Colonic mucosa (tissue), 4 donors: ENCODE measurements at regions not wholly inside any gene's neighbourhood (a gene's known extent, or its start where the extent isn't known, plus 50 kb on each side); places are given as distances from the start of the nearest gene placed in this dataset.

Experiments used
- DNase-seq: peaks from one replicate; pipeline ENCODE4 v3.0.0-alpha.2; 2020
- H3K27ac ChIP-seq: fragments of 200-600 bp; one replicate; pipeline ENCODE4 v1.8.0; 2021
- H3K27me3 ChIP-seq: fragments of 200-600 bp; one replicate; pipeline ENCODE4 v1.8.0; 2021
- H3K36me3 ChIP-seq: fragments of 200-600 bp; one replicate; pipeline ENCODE4 v1.8.0; 2021
- H3K4me1 ChIP-seq: fragments of 200-600 bp; one replicate; pipeline ENCODE4 v1.8.0; 2021; ENCODE audit warnings: mild to moderate bottlenecking
- H3K4me3 ChIP-seq: fragments of 200-600 bp; one replicate; pipeline ENCODE4 v1.8.0; 2021
- H3K9ac ChIP-seq, 2 donors: one replicate each; pipeline ENCODE4 v1.7.0; 2013; ENCODE audit warnings: control low read depth in 2 of 2, low read depth in 2 of 2, low read length in 2 of 2
- H3K9me3 ChIP-seq: fragments of 200-600 bp; one replicate; pipeline ENCODE4 v1.8.0; 2021
- CTCF ChIP-seq: fragments of 200-600 bp; IDR thresholded peaks from one replicate; pipeline ENCODE4 v1.8.0; 2022; ENCODE audit warnings: antibody characterized with exemption, mild to moderate bottlenecking
- intact Hi-C: fragments of 100-400 bp; cut with DNase I; formaldehyde crosslinking; loops from one replicate; pipeline ENCODE4 v1.14.1; 2022
- donor health status: healthy.
- donor health status: DM: no; HTN: no; CAD: no.
- donor health status: DM: no; HTN: no; CAD: no.

DNA sequence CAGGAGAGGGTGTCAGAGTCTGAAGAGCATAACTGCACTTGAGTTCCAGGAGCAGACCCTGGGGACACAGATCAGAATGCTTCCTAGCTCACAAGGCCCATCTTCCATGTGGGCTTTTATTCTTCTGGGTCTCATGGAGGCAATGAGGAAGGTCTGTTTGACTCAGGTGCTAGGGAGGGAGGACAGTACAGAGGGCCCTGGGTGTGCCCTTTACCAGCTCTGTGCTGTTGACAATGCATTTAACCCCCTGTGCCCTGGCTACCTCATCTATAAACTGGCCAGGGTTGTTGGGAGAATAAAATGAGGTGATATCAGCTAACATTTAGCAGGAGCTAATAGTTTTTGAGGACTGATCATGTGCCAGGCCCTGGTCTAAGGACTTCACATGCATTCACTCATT lies 318.0 kb downstream of the DMAC1 start:
- no peak for TF ChIP-seq CTCF
- Histone ChIP-seq H3K4me1 (no peaks in the 10 kb centered on the region), H3K4me3 (no peak overlapping the region), H3K9ac (no peak overlapping the region), H3K9me3 (no peaks in the 10 kb centered on the region), H3K36me3 (no peaks in the 10 kb centered on the region), H3K27ac (no peak overlapping the region), H3K27me3 (no peaks in the 10 kb centered on the region)
- DNase-seq: no peak
- intact Hi-C loops: no loop called here

- Histone ChIP-seq H3K4me3 (no peak overlapping the region), H3K4me1 (no peaks in the 10 kb centered on the region), H3K27ac (no peak overlapping the region), H3K9me3 (no peaks in the 10 kb centered on the region), H3K9ac (no peak overlapping the region), H3K36me3 (no peaks in the 10 kb centered on the region), H3K27me3 (no peaks in the 10 kb centered on the region)
- no peak for DNase-seq
- intact Hi-C loops: no loop called here
- no peak for TF ChIP-seq CTCF
These were observed 320.3 kb downstream of the DMAC1 start for GRCh38 chr9:7479300-7479699.

- H3K27me3 ChIP-seq: no peaks in the 10 kb centered on the region
- H3K4me1 ChIP-seq: no peaks in the 10 kb centered on the region
- DNase-seq: no peak
- no peak for TF ChIP-seq CTCF
- no peak overlapping the region for H3K27ac ChIP-seq
- intact Hi-C loops: no loop called here
- no peak overlapping the region for H3K4me3 ChIP-seq
- H3K9me3 ChIP-seq: no peaks in the 10 kb centered on the region
- H3K9ac ChIP-seq: no peak overlapping the region
- H3K36me3 ChIP-seq: no peaks in the 10 kb centered on the region
These were observed 320.9 kb downstream of the DMAC1 start for GRCh38 chr9:7478646-7479045.

- TF ChIP-seq CTCF: no peak
- Histone ChIP-seq H3K9me3 (no peaks in the 10 kb centered on the region), H3K4me1 (no peaks in the 10 kb centered on the region), H3K36me3 (no peaks in the 10 kb centered on the region), H3K9ac (no peak overlapping the region), H3K27me3 (no peaks in the 10 kb centered on the region), H3K27ac (no peak overlapping the region), H3K4me3 (no peak overlapping the region)
- no peak for DNase-seq
- intact Hi-C loops: no loop called here
These were observed 332.4 kb downstream of the DMAC1 start for GRCh38 chr9:7467186-7467585.

DNA sequence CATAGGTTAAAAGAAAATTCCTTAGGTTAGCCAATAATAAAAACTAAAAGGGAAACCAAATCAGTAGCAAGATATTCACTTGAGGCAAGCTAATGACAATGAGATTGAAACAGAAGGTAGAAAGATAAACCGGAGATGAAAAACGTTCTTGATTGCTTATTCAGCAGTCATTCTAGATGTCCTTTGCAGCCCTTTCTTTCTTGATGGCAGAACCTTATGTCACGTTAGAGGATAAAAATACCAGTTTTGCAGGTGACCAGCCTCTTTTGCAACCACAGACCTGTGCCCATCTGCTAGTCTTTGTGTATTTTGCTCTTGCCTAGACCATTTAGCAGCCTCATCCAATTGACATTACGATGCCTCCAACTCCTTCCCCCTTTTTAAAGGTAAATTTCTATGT lies 337.8 kb downstream of the DMAC1 start:
- no peak for TF ChIP-seq CTCF
- no peak overlapping the region for H3K27ac ChIP-seq
- H3K9ac ChIP-seq: no peak overlapping the region
- no peaks in the 10 kb centered on the region for H3K36me3 ChIP-seq
- no peak overlapping the region for H3K4me3 ChIP-seq
- no peaks in the 10 kb centered on the region for H3K9me3 ChIP-seq
- no peaks in the 10 kb centered on the region for H3K4me1 ChIP-seq
- no peak for DNase-seq
- H3K27me3 ChIP-seq: no peaks in the 10 kb centered on the region
- intact Hi-C loops: no loop called here
